ENCODE measurements at regions not wholly inside any gene's neighbourhood (a gene's known extent, or its start where the extent isn't known, plus 50 kb on each side); places are given as distances from the start of the nearest gene placed in this dataset.
"Not testable (repeated sequence)": the region's sequence is repeated elsewhere in the genome, so short reads cannot be mapped to it uniquely, and the experiment has no call there.

- H3K36me3 Mint-ChIP-seq (ENCODE audit: insufficient read depth, unreplicated experiment): peaks cover 5% of the 10 kb centered on the region
- peaks cover 19% of the 10 kb centered on the region for H3K4me1 Mint-ChIP-seq (ENCODE audit: low read depth, unreplicated experiment)
- CTCF ChIA-PET: interaction anchor here (0.7 to 1.1 kb wide), 2 partner anchors 28 to 110 kb away, joined by 3 to 4 read pairs; no protein-coding TSS in a partner anchor
- intact Hi-C loops (cut with micrococcal nuclease; ENCODE audit: unreplicated experiment): no loop called here
- no peak overlapping the region for H3K27ac Mint-ChIP-seq (ENCODE audit: unreplicated experiment)
- H3K4me3 Mint-ChIP-seq (ENCODE audit: low read depth, unreplicated experiment): peak overlapping the region; percentile 64
- BruUV-seq (replicated peaks): no TSS peak
- TF ChIP-seq CTCF (IDR thresholded peaks at IDR 0.05; ENCODE audit: unreplicated experiment): no peak
- peaks cover 67% of the 10 kb centered on the region for H3K27me3 Mint-ChIP-seq (ENCODE audit: unreplicated experiment)
- H3K9me3 Mint-ChIP-seq (ENCODE audit: low read depth, unreplicated experiment): no peaks in the 10 kb centered on the region
- peak; percentile 34 for DNase-seq
Observed at GRCh38 chr7:1354661-1355567, 104.4 kb downstream of the MICALL2 start.

- Mint-ChIP-seq H3K9me3 (ENCODE audit: low read depth, unreplicated experiment) (no peaks in the 10 kb centered on the region), H3K4me1 (ENCODE audit: low read depth, unreplicated experiment) (peaks cover 19% of the 10 kb centered on the region), H3K36me3 (ENCODE audit: insufficient read depth, unreplicated experiment) (peaks cover 5% of the 10 kb centered on the region), H3K4me3 (ENCODE audit: low read depth, unreplicated experiment) (peak overlapping the region; percentile 64), H3K27ac (ENCODE audit: unreplicated experiment) (peak overlapping the region; percentile 45), H3K27me3 (ENCODE audit: unreplicated experiment) (peaks cover 67% of the 10 kb centered on the region)
- no TSS peak for BruUV-seq (replicated peaks)
- no peak for TF ChIP-seq CTCF (IDR thresholded peaks at IDR 0.05; ENCODE audit: unreplicated experiment)
- intact Hi-C loops (cut with micrococcal nuclease; ENCODE audit: unreplicated experiment): no loop called here
- CTCF ChIA-PET: no interaction called here
- peak; percentile 82 for DNase-seq
Observed at GRCh38 chr7:1355568-1356340, 103.5 kb downstream of the MICALL2 start.

GRCh38 chr7:1356853-1357252 is 102.4 kb downstream of the MICALL2 start:
- H3K4me3 Mint-ChIP-seq (ENCODE audit: low read depth, unreplicated experiment); H3K36me3 Mint-ChIP-seq (ENCODE audit: insufficient read depth, unreplicated experiment); BruUV-seq (replicated peaks); H3K9me3 Mint-ChIP-seq (ENCODE audit: low read depth, unreplicated experiment); DNase-seq; intact Hi-C loops (cut with micrococcal nuclease; ENCODE audit: unreplicated experiment); H3K27ac Mint-ChIP-seq (ENCODE audit: unreplicated experiment); CTCF ChIA-PET: not testable (repeated sequence)
- H3K4me1 Mint-ChIP-seq (ENCODE audit: low read depth, unreplicated experiment): peaks cover 19% of the 10 kb centered on the region
- peaks cover 67% of the 10 kb centered on the region for H3K27me3 Mint-ChIP-seq (ENCODE audit: unreplicated experiment)

GRCh38 chr7:1357260-1357600 is 102.0 kb downstream of the MICALL2 start:
- intact Hi-C loops (cut with micrococcal nuclease; ENCODE audit: unreplicated experiment); H3K9me3 Mint-ChIP-seq (ENCODE audit: low read depth, unreplicated experiment); H3K4me3 Mint-ChIP-seq (ENCODE audit: low read depth, unreplicated experiment); DNase-seq; CTCF ChIA-PET; BruUV-seq (replicated peaks); H3K36me3 Mint-ChIP-seq (ENCODE audit: insufficient read depth, unreplicated experiment); H3K27ac Mint-ChIP-seq (ENCODE audit: unreplicated experiment): not testable (repeated sequence)
- H3K4me1 Mint-ChIP-seq (ENCODE audit: low read depth, unreplicated experiment): peaks cover 19% of the 10 kb centered on the region
- H3K27me3 Mint-ChIP-seq (ENCODE audit: unreplicated experiment): peaks cover 67% of the 10 kb centered on the region

GRCh38 chr7:1357601-1358271 is 101.5 kb downstream of the MICALL2 start:
- intact Hi-C loops (cut with micrococcal nuclease; ENCODE audit: unreplicated experiment): no loop called here
- no peak for DNase-seq

More at GRCh38 chr7:1357601-1358271, 101.5 kb downstream of the MICALL2 start:
- CTCF ChIA-PET: no interaction called here
- Mint-ChIP-seq H3K4me1 (ENCODE audit: low read depth, unreplicated experiment) (peaks cover 19% of the 10 kb centered on the region), H3K4me3 (ENCODE audit: low read depth, unreplicated experiment) (no peak overlapping the region), H3K27ac (ENCODE audit: unreplicated experiment) (no peak overlapping the region), H3K27me3 (ENCODE audit: unreplicated experiment) (peaks cover 72% of the 10 kb centered on the region), H3K36me3 (ENCODE audit: insufficient read depth, unreplicated experiment) (peaks cover 10% of the 10 kb centered on the region), H3K9me3 (ENCODE audit: low read depth, unreplicated experiment) (no peaks in the 10 kb centered on the region)
- no TSS peak for BruUV-seq (replicated peaks)
- TF ChIP-seq CTCF (IDR thresholded peaks at IDR 0.05; ENCODE audit: unreplicated experiment): no peak

Data from Calu3 (cell line).